ENCODE measurements at regions not wholly inside any gene's neighbourhood (a gene's known extent, or its start where the extent isn't known, plus 50 kb on each side); places are given as distances from the start of the nearest gene placed in this dataset.

GRCh38 chr13:69155136-69155535 lies 952.5 kb upstream of the ATXN8OS start:
- Histone ChIP-seq H3K27me3 (ENCODE audit: control insufficient read depth, insufficient read depth, low read length, poor library complexity, severe bottlenecking) (no peaks in the 10 kb centered on the region), H3K4me1 (ENCODE audit: control insufficient read depth, insufficient read depth, low read length) (no peaks in the 10 kb centered on the region), H3K9me3 (ENCODE audit: control insufficient read depth, low read length) (no peaks in the 10 kb centered on the region), H3K36me3 (ENCODE audit: control insufficient read depth, insufficient read depth, low read length) (no peaks in the 10 kb centered on the region), H3K27ac (ENCODE audit: insufficient read depth, low read depth, low read length, poor library complexity, severe bottlenecking) (no peak overlapping the region), H3K4me3 (ENCODE audit: insufficient read depth, low read depth, low read length) (no peak overlapping the region)
- WGBS, 2 experiments = 93 to 97% methylated on average over 1 to 2 of the region's 2 CpGs

GRCh38 chr13:69142101-69142500 lies 965.5 kb upstream of the ATXN8OS start:
- H3K4me1 ChIP-seq (ENCODE audit: control insufficient read depth, insufficient read depth, low read length) = no peaks in the 10 kb centered on the region
- H3K4me3 ChIP-seq (ENCODE audit: insufficient read depth, low read depth, low read length) = no peak overlapping the region
- 91 to 99% methylated on average over 3 of the region's 3 CpGs for WGBS, 2 experiments
- H3K27me3 ChIP-seq (ENCODE audit: control insufficient read depth, insufficient read depth, low read length, poor library complexity, severe bottlenecking) = no peaks in the 10 kb centered on the region
- no peak overlapping the region for H3K27ac ChIP-seq (ENCODE audit: insufficient read depth, low read depth, low read length, poor library complexity, severe bottlenecking)
- H3K36me3 ChIP-seq (ENCODE audit: control insufficient read depth, insufficient read depth, low read length) = no peaks in the 10 kb centered on the region
- H3K9me3 ChIP-seq (ENCODE audit: control insufficient read depth, low read length) = no peaks in the 10 kb centered on the region

GRCh38 chr13:69124996-69125395 lies 982.6 kb upstream of the ATXN8OS start:
- Histone ChIP-seq H3K4me1 (ENCODE audit: control insufficient read depth, insufficient read depth, low read length) (no peaks in the 10 kb centered on the region), H3K9me3 (ENCODE audit: control insufficient read depth, low read length) (no peaks in the 10 kb centered on the region), H3K4me3 (ENCODE audit: insufficient read depth, low read depth, low read length) (no peak overlapping the region), H3K36me3 (ENCODE audit: control insufficient read depth, insufficient read depth, low read length) (no peaks in the 10 kb centered on the region), H3K27ac (ENCODE audit: insufficient read depth, low read depth, low read length, poor library complexity, severe bottlenecking) (no peak overlapping the region), H3K27me3 (ENCODE audit: control insufficient read depth, insufficient read depth, low read length, poor library complexity, severe bottlenecking) (no peaks in the 10 kb centered on the region)
- 83 to 88% methylated on average over 1 of the region's 2 CpGs for WGBS, 2 experiments

- Histone ChIP-seq H3K27me3 (ENCODE audit: control insufficient read depth, insufficient read depth, low read length, poor library complexity, severe bottlenecking) (no peaks in the 10 kb centered on the region), H3K27ac (ENCODE audit: insufficient read depth, low read depth, low read length, poor library complexity, severe bottlenecking) (no peak overlapping the region), H3K4me1 (ENCODE audit: control insufficient read depth, insufficient read depth, low read length) (no peaks in the 10 kb centered on the region), H3K4me3 (ENCODE audit: insufficient read depth, low read depth, low read length) (no peak overlapping the region), H3K36me3 (ENCODE audit: control insufficient read depth, insufficient read depth, low read length) (no peaks in the 10 kb centered on the region), H3K9me3 (ENCODE audit: control insufficient read depth, low read length) (no peaks in the 10 kb centered on the region)
- 83 to 97% methylated on average over 2 to 3 of the region's 3 CpGs for WGBS, 2 experiments
Measured at GRCh38 chr13:69109891-69110525, 997.6 kb upstream of the ATXN8OS start.

- Histone ChIP-seq H3K4me1 (ENCODE audit: control insufficient read depth, insufficient read depth, low read length) (no peaks in the 10 kb centered on the region), H3K9me3 (ENCODE audit: control insufficient read depth, low read length) (no peaks in the 10 kb centered on the region), H3K27ac (ENCODE audit: insufficient read depth, low read depth, low read length, poor library complexity, severe bottlenecking) (no peak overlapping the region), H3K27me3 (ENCODE audit: control insufficient read depth, insufficient read depth, low read length, poor library complexity, severe bottlenecking) (no peaks in the 10 kb centered on the region), H3K4me3 (ENCODE audit: insufficient read depth, low read depth, low read length) (no peak overlapping the region), H3K36me3 (ENCODE audit: control insufficient read depth, insufficient read depth, low read length) (no peaks in the 10 kb centered on the region)
Measured at GRCh38 chr13:69108486-69108885, 999.1 kb upstream of the ATXN8OS start.

DNA sequence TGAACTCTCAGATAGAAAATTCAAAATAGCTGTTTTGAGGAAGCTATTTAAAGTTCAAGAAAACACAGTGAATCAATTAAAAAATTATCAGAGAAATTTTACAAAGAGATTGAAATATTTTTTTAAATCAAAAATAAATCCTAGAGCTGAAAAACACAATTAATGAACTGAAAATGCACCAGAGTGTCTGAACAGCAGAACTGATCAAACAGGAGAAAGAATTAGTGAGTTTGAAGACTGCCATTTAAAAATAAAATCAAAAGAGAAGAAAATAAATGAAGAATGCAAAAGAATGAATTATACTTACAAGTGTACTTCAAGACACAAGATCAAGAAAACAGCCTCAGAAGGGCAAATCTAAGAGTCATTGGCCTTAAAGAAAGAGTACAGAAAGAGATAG lies 1000.2 kb upstream of the ATXN8OS start:
- H3K36me3 ChIP-seq (ENCODE audit: control insufficient read depth, insufficient read depth, low read length) = no peaks in the 10 kb centered on the region
- H3K27me3 ChIP-seq (ENCODE audit: control insufficient read depth, insufficient read depth, low read length, poor library complexity, severe bottlenecking) = no peaks in the 10 kb centered on the region
- H3K4me3 ChIP-seq (ENCODE audit: insufficient read depth, low read depth, low read length) = no peak overlapping the region
- no peaks in the 10 kb centered on the region for H3K9me3 ChIP-seq (ENCODE audit: control insufficient read depth, low read length)
- H3K4me1 ChIP-seq (ENCODE audit: control insufficient read depth, insufficient read depth, low read length) = no peaks in the 10 kb centered on the region
- H3K27ac ChIP-seq (ENCODE audit: insufficient read depth, low read depth, low read length, poor library complexity, severe bottlenecking) = no peak overlapping the region

GRCh38 chr13:69101841-69102240 lies 1005.8 kb upstream of the ATXN8OS start:
- H3K27ac ChIP-seq (ENCODE audit: insufficient read depth, low read depth, low read length, poor library complexity, severe bottlenecking) = no peak overlapping the region
- H3K4me3 ChIP-seq (ENCODE audit: insufficient read depth, low read depth, low read length) = no peak overlapping the region
- H3K27me3 ChIP-seq (ENCODE audit: control insufficient read depth, insufficient read depth, low read length, poor library complexity, severe bottlenecking) = no peaks in the 10 kb centered on the region
- 83% methylated on average over 1 of the region's 1 CpG; no CpG with 5 or more reads in 1 of the 2 experiments for WGBS, 2 experiments
- H3K36me3 ChIP-seq (ENCODE audit: control insufficient read depth, insufficient read depth, low read length) = no peaks in the 10 kb centered on the region
- no peaks in the 10 kb centered on the region for H3K4me1 ChIP-seq (ENCODE audit: control insufficient read depth, insufficient read depth, low read length)
- H3K9me3 ChIP-seq (ENCODE audit: control insufficient read depth, low read length) = no peaks in the 10 kb centered on the region

GRCh38 chr13:69094485-69094884 lies 1013.1 kb upstream of the ATXN8OS start:
- Histone ChIP-seq H3K4me1 (ENCODE audit: control insufficient read depth, insufficient read depth, low read length) (no peaks in the 10 kb centered on the region), H3K36me3 (ENCODE audit: control insufficient read depth, insufficient read depth, low read length) (no peaks in the 10 kb centered on the region), H3K9me3 (ENCODE audit: control insufficient read depth, low read length) (no peaks in the 10 kb centered on the region), H3K27me3 (ENCODE audit: control insufficient read depth, insufficient read depth, low read length, poor library complexity, severe bottlenecking) (no peaks in the 10 kb centered on the region), H3K27ac (ENCODE audit: insufficient read depth, low read depth, low read length, poor library complexity, severe bottlenecking) (no peak overlapping the region), H3K4me3 (ENCODE audit: insufficient read depth, low read depth, low read length) (no peak overlapping the region)
- 100% methylated on average over 1 of the region's 1 CpG for WGBS, 2 experiments

DNA sequence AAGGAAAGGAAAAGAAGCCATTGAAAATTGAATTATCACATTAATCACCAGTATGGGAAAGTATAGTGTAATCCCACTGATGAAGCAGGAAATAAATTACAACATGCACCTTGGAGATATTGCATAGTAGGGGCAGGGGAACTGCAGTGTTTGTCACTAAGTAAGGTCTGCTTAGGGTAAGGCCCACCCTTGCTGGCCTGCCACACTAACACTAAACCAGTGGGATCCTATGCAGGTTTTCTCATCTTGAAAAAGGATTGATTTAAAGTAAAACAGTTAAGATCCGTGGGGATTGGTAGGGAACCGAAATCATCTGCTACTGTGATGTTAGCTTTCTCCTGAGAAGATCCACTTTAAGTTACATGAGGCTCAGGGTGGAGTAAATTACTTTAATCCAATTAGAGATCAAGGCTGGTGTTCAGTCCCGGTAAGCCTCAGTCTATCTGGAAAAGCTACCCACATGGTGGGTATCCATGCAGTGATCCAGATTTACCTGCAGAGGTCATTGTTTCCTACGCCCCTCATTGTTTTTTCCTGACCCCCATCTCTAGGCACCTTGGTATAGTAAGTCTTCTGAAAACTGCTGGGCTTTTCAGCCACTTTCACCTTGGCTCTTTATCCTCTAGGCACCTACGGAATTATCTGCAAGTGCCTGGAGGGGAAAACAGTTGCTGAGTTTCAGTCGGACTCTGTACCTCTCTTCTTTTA lies 1014.9 kb upstream of the ATXN8OS start:
- Histone ChIP-seq H3K27me3 (ENCODE audit: control insufficient read depth, insufficient read depth, low read length, poor library complexity, severe bottlenecking) (no peaks in the 10 kb centered on the region), H3K36me3 (ENCODE audit: control insufficient read depth, insufficient read depth, low read length) (no peaks in the 10 kb centered on the region), H3K9me3 (ENCODE audit: control insufficient read depth, low read length) (no peaks in the 10 kb centered on the region), H3K4me3 (ENCODE audit: insufficient read depth, low read depth, low read length) (no peak overlapping the region), H3K4me1 (ENCODE audit: control insufficient read depth, insufficient read depth, low read length) (no peaks in the 10 kb centered on the region), H3K27ac (ENCODE audit: insufficient read depth, low read depth, low read length, poor library complexity, severe bottlenecking) (no peak overlapping the region)
- WGBS, 2 experiments = 72 to 86% methylated on average over 6 of the region's 6 CpGs

DNA sequence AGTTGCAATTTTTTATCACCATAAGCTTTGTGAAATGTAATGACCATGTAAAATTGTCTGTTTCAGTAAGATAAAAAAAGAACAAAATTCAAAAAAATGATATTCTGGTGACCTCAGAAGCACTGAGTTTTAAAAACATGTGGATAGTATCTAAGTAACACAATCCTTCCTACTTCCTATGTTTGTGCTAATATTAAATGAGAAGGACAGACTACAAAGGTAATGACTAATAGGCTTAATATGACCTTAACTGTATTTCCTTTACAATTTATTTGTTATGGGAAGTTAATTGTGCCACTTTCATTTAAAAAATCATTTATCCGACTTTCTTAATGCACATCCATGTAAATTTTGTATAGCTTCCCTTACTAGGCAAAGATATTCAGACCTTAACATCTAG lies 1030.4 kb upstream of the ATXN8OS start:
- Histone ChIP-seq H3K27ac (ENCODE audit: insufficient read depth, low read depth, low read length, poor library complexity, severe bottlenecking) (no peak overlapping the region), H3K4me1 (ENCODE audit: control insufficient read depth, insufficient read depth, low read length) (no peaks in the 10 kb centered on the region), H3K9me3 (ENCODE audit: control insufficient read depth, low read length) (no peaks in the 10 kb centered on the region), H3K4me3 (ENCODE audit: insufficient read depth, low read depth, low read length) (no peak overlapping the region), H3K27me3 (ENCODE audit: control insufficient read depth, insufficient read depth, low read length, poor library complexity, severe bottlenecking) (no peaks in the 10 kb centered on the region), H3K36me3 (ENCODE audit: control insufficient read depth, insufficient read depth, low read length) (no peaks in the 10 kb centered on the region)
- 86 to 100% methylated on average over 1 of the region's 1 CpG for WGBS, 2 experiments
